NCI-H1417 (cell line): ENCODE measurements at regions not wholly inside any gene's neighbourhood (a gene's known extent, or its start where the extent isn't known, plus 50 kb on each side); places are given as distances from the start of the nearest gene placed in this dataset.
A peak's percentile ranks its signal among the peaks of the same experiment; 100 is the strongest.

Experiments used
- DNase-seq, 3 experiments: peaks; one replicate each; lab custom pipeline; 2025; lab: John Stamatoyannopoulos, UW

GRCh38 chr19:46546194-46546896 is 50.7 kb upstream of the PNMA8B start:
- peak in 1 of 3 experiments; percentile 18 for DNase-seq

DNA sequence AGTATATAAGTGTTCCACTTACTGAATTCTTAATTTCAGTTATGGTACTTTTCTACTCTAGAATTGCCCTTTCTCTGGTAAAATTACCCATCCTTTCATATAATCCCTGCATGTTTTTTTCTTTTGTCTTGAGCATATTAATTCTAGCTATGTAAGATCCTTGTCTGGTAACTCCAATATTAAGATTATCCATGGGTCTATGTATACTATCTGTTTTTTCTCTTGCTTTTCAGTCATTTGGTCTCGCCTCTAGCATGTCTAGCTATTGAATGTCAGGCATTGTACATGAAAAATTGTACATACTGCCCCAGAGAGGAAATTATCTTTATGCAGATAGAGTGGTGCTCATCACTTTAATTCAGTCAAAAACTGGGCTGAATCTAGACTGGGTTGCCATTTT is 50.4 kb upstream of the CALM3 start:
- DNase-seq: no peak

- no peak for DNase-seq
These were observed 50.0 kb upstream of the CALM3 start for GRCh38 chr19:46551164-46551563.
